SK-N-SH (cell line): ENCODE measurements at regions not wholly inside any gene's neighbourhood (a gene's known extent, or its start where the extent isn't known, plus 50 kb on each side); places are given as distances from the start of the nearest gene placed in this dataset.

Experiments
- CTCF ChIA-PET: fragments of 300-600, 350-600 bp; formaldehyde crosslinking; extraction: SDS; loops from one replicate; lab custom pipeline; 2021; lab: Yijun Ruan, JAX
- POLR2A ChIA-PET: fragments of 350-600 bp; sonication (Branson Sonifier 250); formaldehyde crosslinking; extraction: SDS; loops from one replicate; lab custom pipeline; 2020; ENCODE audit warnings: antibody characterized with exemption, inconsistent platforms; lab: Yijun Ruan, JAX
- DNase-seq: peaks from one replicate; pipeline ENCODE4 v3.0.0; 2012
- H2AFZ ChIP-seq: fragments of 200-600 bp; sonication (generic); 2 replicates; pipeline ENCODE4 v1.8.1; 2016; ENCODE audit warnings: antibody characterized with exemption, mild to moderate bottlenecking, low read depth
- H3F3A ChIP-seq: fragments of 200-600 bp; sonication (generic); replicated peaks from 2 replicates; pipeline ENCODE3; 2016; ENCODE audit warnings: antibody characterized with exemption, mild to moderate bottlenecking; ENCODE audit not compliant: insufficient read depth
- H3K27ac ChIP-seq, 2 experiments: fragments of 200-500 bp in 1 of 2; fragments of 200-600 bp in 1 of 2; sonication (Bioruptor generic) in 1 of 2; sonication (generic), shearing (Covaris generic) in 1 of 2; 2 replicates each; pipeline versions ENCODE4 v1.5.1 to v1.6.1; 2014 to 2016; ENCODE audit warnings: low read depth in 2 of 2, inconsistent platforms in 1 of 2, low read length in 1 of 2, mild to moderate bottlenecking in 1 of 2, mixed read lengths in 1 of 2
- H3K27me3 ChIP-seq: fragments of 200-600 bp; sonication (generic), shearing (Covaris generic); 2 replicates; pipeline ENCODE4 v1.6.1; 2016; ENCODE audit warnings: mixed run types; ENCODE audit not compliant: insufficient read depth
- H3K36me3 ChIP-seq, 2 experiments: fragments of 200-500 bp in 1 of 2; fragments of 200-600 bp in 1 of 2; sonication (Bioruptor generic) in 1 of 2; sonication (generic) in 1 of 2; replicated peaks in 1 of 2; 2 replicates each; pipeline versions ENCODE3 to v1.5.1; 2014 to 2016; ENCODE audit warnings: low read length in 1 of 2, mild to moderate bottlenecking in 1 of 2; ENCODE audit not compliant: insufficient read depth in 2 of 2, control insufficient read depth in 1 of 2
- H3K4me1 ChIP-seq, 2 experiments: fragments of 200-500 bp in 1 of 2; fragments of 200-600 bp in 1 of 2; sonication (Bioruptor generic) in 1 of 2; sonication (generic), shearing (Covaris generic) in 1 of 2; 2 replicates each; pipeline versions ENCODE4 v1.5.1 to v1.6.1; 2014 to 2016; ENCODE audit warnings: low read depth in 1 of 2, low read length in 1 of 2, mixed run types in 1 of 2; ENCODE audit not compliant: insufficient read depth in 2 of 2, control insufficient read depth in 1 of 2
- H3K4me2 ChIP-seq: fragments of 200-600 bp; sonication (generic), shearing (Covaris generic); 2 replicates; pipeline ENCODE4 v1.6.1; 2017; ENCODE audit warnings: mixed run types
- H3K4me3 ChIP-seq, 2 experiments: fragments of 200-500 bp in 1 of 2; fragments of 200-600 bp in 1 of 2; sonication (Bioruptor generic) in 1 of 2; sonication (generic), shearing (Covaris generic) in 1 of 2; 2 replicates each; pipeline versions ENCODE4 v1.5.1 to v1.8.1; 2014 to 2016; ENCODE audit warnings: low read depth in 2 of 2, inconsistent platforms in 1 of 2, low read length in 1 of 2, mild to moderate bottlenecking in 1 of 2, mixed read lengths in 1 of 2, moderate library complexity in 1 of 2
- H3K79me2 ChIP-seq: fragments of 200-600 bp; sonication (generic); 2 replicates; pipeline ENCODE4 v1.8.1; 2017; ENCODE audit warnings: mild to moderate bottlenecking; ENCODE audit not compliant: insufficient read depth
- H3K9ac ChIP-seq: fragments of 200-600 bp; sonication (generic); 2 replicates; pipeline ENCODE4 v1.6.1; 2017; ENCODE audit warnings: mixed run types
- H3K9me2 ChIP-seq: fragments of 200-600 bp; sonication (generic); 2 replicates; pipeline ENCODE4 v1.6.1; 2017; ENCODE audit warnings: mixed run types
- H3K9me3 ChIP-seq: fragments of 200-600 bp; sonication (generic); 2 replicates; pipeline ENCODE4 v1.6.1; 2017; ENCODE audit warnings: mixed run types, mild to moderate bottlenecking, moderate library complexity
- H4K20me1 ChIP-seq: fragments of 200-600 bp; sonication (generic); 2 replicates; pipeline ENCODE4 v1.6.1; 2017; ENCODE audit warnings: mild to moderate bottlenecking, mixed run types; ENCODE audit not compliant: insufficient read depth
- CHD2 ChIP-seq: fragments of 150-350 bp; IDR thresholded peaks from 2 replicates; pipeline ENCODE4 v1.6.1; 2018; ENCODE audit warnings: low read length; ENCODE audit not compliant: partially characterized antibody
- EP300 ChIP-seq, 2 experiments: IDR thresholded peaks; 2 replicates each; pipeline versions ENCODE4 v1.4.0 to v1.6.1; 2012; ENCODE audit warnings: borderline replicate concordance in 1 of 2, low read depth in 1 of 2, low read length in 1 of 2
- GABPA ChIP-seq: IDR thresholded peaks from 2 replicates; pipeline ENCODE4 v1.4.0; 2012; ENCODE audit warnings: low read depth, mild to moderate bottlenecking
- JUND ChIP-seq: IDR thresholded peaks from 2 replicates; pipeline ENCODE4 v1.4.0; 2012
- NFIC ChIP-seq: IDR thresholded peaks from 2 replicates; pipeline ENCODE4 v1.4.0; 2012; ENCODE audit warnings: borderline replicate concordance
- RCOR1 ChIP-seq: fragments of 150-350 bp; IDR thresholded peaks from 2 replicates; pipeline ENCODE4 v1.6.1; 2017; ENCODE audit warnings: antibody characterized with exemption, low read length
- RFX5 ChIP-seq: IDR thresholded peaks from 2 replicates; pipeline ENCODE4 v1.6.1; 2012; ENCODE audit warnings: mild to moderate bottlenecking, improper control_type of control experiment, low read length
- RXRA ChIP-seq: IDR thresholded peaks from 2 replicates; pipeline ENCODE4 v1.4.0; 2012; ENCODE audit warnings: low read depth, mild to moderate bottlenecking, borderline replicate concordance
- TAF1 ChIP-seq: IDR thresholded peaks from 2 replicates; pipeline ENCODE4 v1.6.1; 2012; ENCODE audit warnings: low read depth, mild to moderate bottlenecking, low read length, moderate library complexity, borderline replicate concordance
- TCF12 ChIP-seq: IDR thresholded peaks from 2 replicates; pipeline ENCODE4 v1.4.0; 2012
- TEAD4 ChIP-seq: IDR thresholded peaks from 2 replicates; pipeline ENCODE4 v1.4.0; 2012; ENCODE audit warnings: mild to moderate bottlenecking, borderline replicate concordance; ENCODE audit not compliant: insufficient read depth
- WGBS: methylation state at CpG from one replicate; pipeline ENCODE4 v1.1.6; 2017; ENCODE audit warnings: low lambda C conversion rate; 5-methylcytosine and 5-hydroxymethylcytosine counted together
- TF ChIP-seq, protein P1 (sequence below): IDR thresholded peaks from 2 replicates; pipeline ENCODE4 v1.4.0; 2012; ENCODE audit warnings: low read depth, borderline replicate concordance
- TF ChIP-seq, protein P2 (sequence below): fragments of 150-350 bp; IDR thresholded peaks from 2 replicates; pipeline ENCODE4 v1.6.1; 2016; ENCODE audit warnings: mild to moderate bottlenecking, low read depth, low read length
- TF ChIP-seq, protein P3 (sequence below): fragments of 200-600 bp; sonication (generic); IDR thresholded peaks from 2 replicates; pipeline ENCODE4 v1.6.1; 2017; ENCODE audit warnings: antibody characterized with exemption, mild to moderate bottlenecking, moderate library complexity
- TF ChIP-seq, protein P4 (sequence below): IDR thresholded peaks from 2 replicates; pipeline ENCODE4; 2012
- TF ChIP-seq, protein P5 (sequence below): IDR thresholded peaks from 2 replicates; pipeline ENCODE4 v1.4.0; 2012; ENCODE audit warnings: low read depth, borderline replicate concordance
- TF ChIP-seq, protein P6 (sequence below): IDR thresholded peaks from 2 replicates; pipeline ENCODE4 v1.6.1; 2012; ENCODE audit warnings: mild to moderate bottlenecking, low read depth, low read length, moderate library complexity

DNA sequence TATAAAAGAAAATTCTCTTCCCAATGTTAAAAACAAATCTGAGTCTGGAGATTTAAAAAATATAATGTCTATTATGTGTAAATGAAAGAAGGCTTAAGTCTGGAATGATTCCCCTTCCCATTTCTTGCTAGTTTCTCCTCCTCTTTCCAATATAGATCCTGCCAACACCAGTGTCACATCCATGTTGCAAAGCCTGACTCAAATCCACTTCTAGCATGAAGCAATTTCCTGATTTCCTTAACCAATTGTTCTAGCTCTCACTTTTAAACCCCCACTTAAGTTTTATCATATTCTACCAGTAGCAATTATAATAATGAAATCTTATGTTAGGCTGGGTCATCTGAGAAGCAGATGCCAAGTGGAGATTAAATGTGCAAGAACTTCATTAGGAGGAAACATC lies 100.1 kb upstream of the SEC61G start:
- Histone ChIP-seq H3K9me3 (no peaks in the 10 kb centered on the region), H4K20me1 (no peaks in the 10 kb centered on the region), H3K4me1 (peaks cover 0 to 12% of the 10 kb centered on the region in 2 experiments; a peak in 1 of 4 replicates), H3K27ac (no peak overlapping the region), H3K4me3 (no peak overlapping the region), H3K36me3 (no peaks in the 10 kb centered on the region), H3K4me2 (peak overlapping the region; percentile 26; the same call in 1 of the 2 replicates), H3K79me2 (no peaks in the 10 kb centered on the region), H2AFZ (no peak overlapping the region), H3K9ac (no peak overlapping the region), H3K27me3 (no peaks in the 10 kb centered on the region), H3K9me2 (no peaks in the 10 kb centered on the region), H3F3A (peaks cover 8% of the 10 kb centered on the region)
- no peak for DNase-seq
- TF ChIP-seq GABPA (no peak), TCF12 (no peak), RXRA (no peak), TEAD4 (no peak)
- TF ChIP-seq, protein P1, sequence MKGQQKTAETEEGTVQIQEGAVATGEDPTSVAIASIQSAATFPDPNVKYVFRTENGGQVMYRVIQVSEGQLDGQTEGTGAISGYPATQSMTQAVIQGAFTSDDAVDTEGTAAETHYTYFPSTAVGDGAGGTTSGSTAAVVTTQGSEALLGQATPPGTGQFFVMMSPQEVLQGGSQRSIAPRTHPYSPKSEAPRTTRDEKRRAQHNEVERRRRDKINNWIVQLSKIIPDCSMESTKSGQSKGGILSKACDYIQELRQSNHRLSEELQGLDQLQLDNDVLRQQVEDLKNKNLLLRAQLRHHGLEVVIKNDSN = no peak
- TF ChIP-seq, protein P2, sequence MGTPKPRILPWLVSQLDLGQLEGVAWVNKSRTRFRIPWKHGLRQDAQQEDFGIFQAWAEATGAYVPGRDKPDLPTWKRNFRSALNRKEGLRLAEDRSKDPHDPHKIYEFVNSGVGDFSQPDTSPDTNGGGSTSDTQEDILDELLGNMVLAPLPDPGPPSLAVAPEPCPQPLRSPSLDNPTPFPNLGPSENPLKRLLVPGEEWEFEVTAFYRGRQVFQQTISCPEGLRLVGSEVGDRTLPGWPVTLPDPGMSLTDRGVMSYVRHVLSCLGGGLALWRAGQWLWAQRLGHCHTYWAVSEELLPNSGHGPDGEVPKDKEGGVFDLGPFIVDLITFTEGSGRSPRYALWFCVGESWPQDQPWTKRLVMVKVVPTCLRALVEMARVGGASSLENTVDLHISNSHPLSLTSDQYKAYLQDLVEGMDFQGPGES = no peak
- POLR2A ChIA-PET = no interaction called here
- CTCF ChIA-PET = interaction anchor here (1.1 to 1.7 kb wide), 4 partner anchors 15 to 71 kb away, joined by 3 to 5 read pairs (median 4); no protein-coding TSS in a partner anchor

DNA sequence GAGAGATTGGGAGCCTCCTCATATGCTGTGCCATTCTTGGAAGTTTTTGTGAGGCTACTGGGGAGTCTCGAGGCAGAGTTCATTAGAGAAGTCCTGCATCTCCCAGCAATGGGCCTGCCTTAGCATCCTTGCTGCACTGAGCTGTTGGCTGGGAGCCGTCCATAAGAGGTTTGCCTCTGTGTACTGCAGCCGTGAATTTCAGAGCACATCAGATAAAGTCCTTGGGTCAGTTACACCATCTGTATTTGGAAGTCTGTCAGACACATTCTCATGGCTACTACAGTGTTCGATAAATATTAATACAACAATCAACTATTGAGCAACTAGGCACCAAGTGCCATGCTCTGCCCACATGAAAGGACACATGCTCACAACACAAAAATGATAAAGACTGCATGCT lies 100.5 kb upstream of the SEC61G start:
- H3F3A ChIP-seq = peaks cover 8% of the 10 kb centered on the region
- H3K27ac ChIP-seq = no peak overlapping the region; a peak in 1 of 4 replicates
- DNase-seq = no peak
- no peaks in the 10 kb centered on the region for H4K20me1 ChIP-seq
- H3K4me3 ChIP-seq = no peak overlapping the region
- H3K4me1 ChIP-seq = peaks cover 0 to 12% of the 10 kb centered on the region in 2 experiments; a peak in 1 of 4 replicates
- H3K9ac ChIP-seq = no peak overlapping the region
- no peaks in the 10 kb centered on the region for H3K9me2 ChIP-seq
- ChIA-PET CTCF (interaction anchor here (1.1 to 1.6 kb wide), 3 partner anchors 16 to 85 kb away, joined by 4 to 6 read pairs (median 5); no protein-coding TSS in a partner anchor), POLR2A (no interaction called here)
- H3K4me2 ChIP-seq = peak overlapping the region; percentile 26
- H2AFZ ChIP-seq = no peak overlapping the region
- no peaks in the 10 kb centered on the region for H3K36me3 ChIP-seq
- no peaks in the 10 kb centered on the region for H3K27me3 ChIP-seq
- no peaks in the 10 kb centered on the region for H3K79me2 ChIP-seq
- WGBS = 56% methylated on average over 3 of the region's 4 CpGs
- no peaks in the 10 kb centered on the region for H3K9me3 ChIP-seq
- TF ChIP-seq TCF12 = no peak
- TF ChIP-seq RFX5 = no peak
- no peak for TF ChIP-seq EP300 (IDR thresholded peaks at IDR 0.05; ENCODE audit: borderline replicate concordance in 1 of 2, low read depth in 1 of 2, low read length in 1 of 2)
- no peak for TF ChIP-seq JUND
- no peak for TF ChIP-seq TAF1
- TF ChIP-seq, protein P3, sequence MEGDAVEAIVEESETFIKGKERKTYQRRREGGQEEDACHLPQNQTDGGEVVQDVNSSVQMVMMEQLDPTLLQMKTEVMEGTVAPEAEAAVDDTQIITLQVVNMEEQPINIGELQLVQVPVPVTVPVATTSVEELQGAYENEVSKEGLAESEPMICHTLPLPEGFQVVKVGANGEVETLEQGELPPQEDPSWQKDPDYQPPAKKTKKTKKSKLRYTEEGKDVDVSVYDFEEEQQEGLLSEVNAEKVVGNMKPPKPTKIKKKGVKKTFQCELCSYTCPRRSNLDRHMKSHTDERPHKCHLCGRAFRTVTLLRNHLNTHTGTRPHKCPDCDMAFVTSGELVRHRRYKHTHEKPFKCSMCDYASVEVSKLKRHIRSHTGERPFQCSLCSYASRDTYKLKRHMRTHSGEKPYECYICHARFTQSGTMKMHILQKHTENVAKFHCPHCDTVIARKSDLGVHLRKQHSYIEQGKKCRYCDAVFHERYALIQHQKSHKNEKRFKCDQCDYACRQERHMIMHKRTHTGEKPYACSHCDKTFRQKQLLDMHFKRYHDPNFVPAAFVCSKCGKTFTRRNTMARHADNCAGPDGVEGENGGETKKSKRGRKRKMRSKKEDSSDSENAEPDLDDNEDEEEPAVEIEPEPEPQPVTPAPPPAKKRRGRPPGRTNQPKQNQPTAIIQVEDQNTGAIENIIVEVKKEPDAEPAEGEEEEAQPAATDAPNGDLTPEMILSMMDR = no peak
- TF ChIP-seq, protein P4, sequence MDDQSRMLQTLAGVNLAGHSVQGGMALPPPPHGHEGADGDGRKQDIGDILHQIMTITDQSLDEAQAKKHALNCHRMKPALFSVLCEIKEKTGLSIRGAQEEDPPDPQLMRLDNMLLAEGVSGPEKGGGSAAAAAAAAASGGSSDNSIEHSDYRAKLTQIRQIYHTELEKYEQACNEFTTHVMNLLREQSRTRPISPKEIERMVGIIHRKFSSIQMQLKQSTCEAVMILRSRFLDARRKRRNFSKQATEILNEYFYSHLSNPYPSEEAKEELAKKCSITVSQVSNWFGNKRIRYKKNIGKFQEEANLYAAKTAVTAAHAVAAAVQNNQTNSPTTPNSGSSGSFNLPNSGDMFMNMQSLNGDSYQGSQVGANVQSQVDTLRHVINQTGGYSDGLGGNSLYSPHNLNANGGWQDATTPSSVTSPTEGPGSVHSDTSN = no peak
- TF ChIP-seq NFIC = no peak
- TF ChIP-seq, protein P5, sequence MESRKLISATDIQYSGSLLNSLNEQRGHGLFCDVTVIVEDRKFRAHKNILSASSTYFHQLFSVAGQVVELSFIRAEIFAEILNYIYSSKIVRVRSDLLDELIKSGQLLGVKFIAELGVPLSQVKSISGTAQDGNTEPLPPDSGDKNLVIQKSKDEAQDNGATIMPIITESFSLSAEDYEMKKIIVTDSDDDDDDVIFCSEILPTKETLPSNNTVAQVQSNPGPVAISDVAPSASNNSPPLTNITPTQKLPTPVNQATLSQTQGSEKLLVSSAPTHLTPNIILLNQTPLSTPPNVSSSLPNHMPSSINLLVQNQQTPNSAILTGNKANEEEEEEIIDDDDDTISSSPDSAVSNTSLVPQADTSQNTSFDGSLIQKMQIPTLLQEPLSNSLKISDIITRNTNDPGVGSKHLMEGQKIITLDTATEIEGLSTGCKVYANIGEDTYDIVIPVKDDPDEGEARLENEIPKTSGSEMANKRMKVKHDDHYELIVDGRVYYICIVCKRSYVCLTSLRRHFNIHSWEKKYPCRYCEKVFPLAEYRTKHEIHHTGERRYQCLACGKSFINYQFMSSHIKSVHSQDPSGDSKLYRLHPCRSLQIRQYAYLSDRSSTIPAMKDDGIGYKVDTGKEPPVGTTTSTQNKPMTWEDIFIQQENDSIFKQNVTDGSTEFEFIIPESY = no peak
- TF ChIP-seq, protein P6, sequence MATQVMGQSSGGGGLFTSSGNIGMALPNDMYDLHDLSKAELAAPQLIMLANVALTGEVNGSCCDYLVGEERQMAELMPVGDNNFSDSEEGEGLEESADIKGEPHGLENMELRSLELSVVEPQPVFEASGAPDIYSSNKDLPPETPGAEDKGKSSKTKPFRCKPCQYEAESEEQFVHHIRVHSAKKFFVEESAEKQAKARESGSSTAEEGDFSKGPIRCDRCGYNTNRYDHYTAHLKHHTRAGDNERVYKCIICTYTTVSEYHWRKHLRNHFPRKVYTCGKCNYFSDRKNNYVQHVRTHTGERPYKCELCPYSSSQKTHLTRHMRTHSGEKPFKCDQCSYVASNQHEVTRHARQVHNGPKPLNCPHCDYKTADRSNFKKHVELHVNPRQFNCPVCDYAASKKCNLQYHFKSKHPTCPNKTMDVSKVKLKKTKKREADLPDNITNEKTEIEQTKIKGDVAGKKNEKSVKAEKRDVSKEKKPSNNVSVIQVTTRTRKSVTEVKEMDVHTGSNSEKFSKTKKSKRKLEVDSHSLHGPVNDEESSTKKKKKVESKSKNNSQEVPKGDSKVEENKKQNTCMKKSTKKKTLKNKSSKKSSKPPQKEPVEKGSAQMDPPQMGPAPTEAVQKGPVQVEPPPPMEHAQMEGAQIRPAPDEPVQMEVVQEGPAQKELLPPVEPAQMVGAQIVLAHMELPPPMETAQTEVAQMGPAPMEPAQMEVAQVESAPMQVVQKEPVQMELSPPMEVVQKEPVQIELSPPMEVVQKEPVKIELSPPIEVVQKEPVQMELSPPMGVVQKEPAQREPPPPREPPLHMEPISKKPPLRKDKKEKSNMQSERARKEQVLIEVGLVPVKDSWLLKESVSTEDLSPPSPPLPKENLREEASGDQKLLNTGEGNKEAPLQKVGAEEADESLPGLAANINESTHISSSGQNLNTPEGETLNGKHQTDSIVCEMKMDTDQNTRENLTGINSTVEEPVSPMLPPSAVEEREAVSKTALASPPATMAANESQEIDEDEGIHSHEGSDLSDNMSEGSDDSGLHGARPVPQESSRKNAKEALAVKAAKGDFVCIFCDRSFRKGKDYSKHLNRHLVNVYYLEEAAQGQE = no peak
- TF ChIP-seq RCOR1 = no peak
- TF ChIP-seq CHD2 = no peak
